Heart left ventricle (tissue), 13 donors: ENCODE measurements at regions not wholly inside any gene's neighbourhood (a gene's known extent, or its start where the extent isn't known, plus 50 kb on each side); places are given as distances from the start of the nearest gene placed in this dataset.

ENCODE experiments used
- POLR2A ChIP-seq, 2 donors: fragments of 450-650 bp; IDR thresholded peaks; one replicate each; pipeline ENCODE4 v1.6.1; 2017; ENCODE audit warnings: antibody characterized with exemption in 2 of 2, mild to moderate bottlenecking in 2 of 2, moderate library complexity in 2 of 2
- TF ChIP-seq, protein P1 (sequence below), 12 donors: fragments of 200-600 bp; sonication (generic) in 4 of 12; IDR thresholded peaks; one replicate each; pipeline versions ENCODE4 v1.5.0 to v1.8.0; 2018 to 2022; ENCODE audit warnings: antibody characterized with exemption in 12 of 12, mild to moderate bottlenecking in 5 of 12
- donor health status: ischemic (EF 13 %, LVEDD 7.1; RV severe dilation, severe dysfunction).
- donor health status: DM: no; HTN: yes; CAD: no.
- donor health status: DM: no; HTN: no; CAD: no.
- donor health status: ischemic (EF 25% LVEDD 6.9; RV normal size, moderate dysfunction).
- donor health status: ischemic (EF 25% LVEDD 5.7; RV mildly dilated, moderate dysfunction).
- donor health status: ischemic (EF 35%, LVEDD 5.7; RV mildly dilated, moderate dysfunction).
- donor health status: nonischemic (EF 11% LVEDD 7.7; RV severe dilation, severe dysfunction).
- donor health status: DM: yes; HTN: yes; CAD: no.
- donor health status: PGD.
- donor health status: ischemic (EF 29% LVEDD 5.4; RV normal size, mild dysfunction).
- donor health status: nonischemic (EF 23%, LVEDD 6.1; RV moderate dilation, normal function).

DNA sequence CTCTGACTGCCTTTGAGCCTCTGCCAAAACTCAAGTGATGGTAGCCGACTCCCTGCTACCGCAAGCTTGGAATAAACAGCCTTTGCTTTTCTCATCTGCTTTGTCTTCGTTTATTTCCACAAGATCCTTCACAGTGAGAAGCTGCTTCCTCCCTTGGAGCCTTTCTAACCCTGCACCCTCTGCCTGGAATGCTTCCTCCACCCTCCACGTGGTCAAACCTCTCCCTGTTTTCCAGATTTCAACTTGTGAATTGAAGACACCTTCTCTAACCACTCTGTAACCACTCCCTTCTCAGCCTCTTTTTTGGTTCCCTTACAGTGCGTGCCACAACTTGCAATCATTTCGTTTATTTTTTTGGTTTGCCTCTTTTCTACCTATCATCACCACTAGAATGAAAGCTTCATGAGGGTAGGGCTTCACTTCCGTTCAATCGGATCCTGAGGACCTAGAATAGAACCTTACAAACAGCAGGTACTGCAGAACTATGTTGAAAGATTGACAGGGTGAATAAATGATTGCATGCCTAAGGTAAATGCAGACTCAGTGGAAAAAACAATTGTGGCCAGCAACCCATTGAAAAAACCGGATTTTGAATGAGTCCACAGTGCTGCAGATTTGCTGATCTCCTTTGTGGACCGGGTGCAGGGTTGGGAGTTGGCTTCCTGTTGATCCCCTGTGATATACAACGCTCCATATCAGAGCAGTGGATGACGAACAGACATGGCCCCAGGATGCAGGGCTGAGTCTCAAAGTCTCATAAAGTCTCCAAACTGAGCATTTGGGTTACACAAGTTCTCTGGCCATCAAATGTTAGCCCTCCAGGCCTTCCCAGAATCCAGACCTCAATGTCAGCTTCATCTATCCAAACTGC, 51.0 kb upstream of the HIVEP1 start:
- TF ChIP-seq, protein P1, sequence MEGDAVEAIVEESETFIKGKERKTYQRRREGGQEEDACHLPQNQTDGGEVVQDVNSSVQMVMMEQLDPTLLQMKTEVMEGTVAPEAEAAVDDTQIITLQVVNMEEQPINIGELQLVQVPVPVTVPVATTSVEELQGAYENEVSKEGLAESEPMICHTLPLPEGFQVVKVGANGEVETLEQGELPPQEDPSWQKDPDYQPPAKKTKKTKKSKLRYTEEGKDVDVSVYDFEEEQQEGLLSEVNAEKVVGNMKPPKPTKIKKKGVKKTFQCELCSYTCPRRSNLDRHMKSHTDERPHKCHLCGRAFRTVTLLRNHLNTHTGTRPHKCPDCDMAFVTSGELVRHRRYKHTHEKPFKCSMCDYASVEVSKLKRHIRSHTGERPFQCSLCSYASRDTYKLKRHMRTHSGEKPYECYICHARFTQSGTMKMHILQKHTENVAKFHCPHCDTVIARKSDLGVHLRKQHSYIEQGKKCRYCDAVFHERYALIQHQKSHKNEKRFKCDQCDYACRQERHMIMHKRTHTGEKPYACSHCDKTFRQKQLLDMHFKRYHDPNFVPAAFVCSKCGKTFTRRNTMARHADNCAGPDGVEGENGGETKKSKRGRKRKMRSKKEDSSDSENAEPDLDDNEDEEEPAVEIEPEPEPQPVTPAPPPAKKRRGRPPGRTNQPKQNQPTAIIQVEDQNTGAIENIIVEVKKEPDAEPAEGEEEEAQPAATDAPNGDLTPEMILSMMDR (IDR thresholded peaks at IDR 0.05), result no peak
- no peak for TF ChIP-seq POLR2A (IDR thresholded peaks at IDR 0.05)
